Superior temporal gyrus (tissue), 1 donor: ENCODE measurements at regions not wholly inside any gene's neighbourhood (a gene's known extent, or its start where the extent isn't known, plus 50 kb on each side); places are given as distances from the start of the nearest gene placed in this dataset.

ENCODE experiments used
- DNase-seq: peaks from one replicate; pipeline ENCODE4 v3.0.0-alpha.2; 2016; ENCODE audit errors: extremely low spot score

GRCh38 chr11:45554230-45554967 lies 111.0 kb downstream of the CHST1 start:
- DNase-seq = no peak

DNA sequence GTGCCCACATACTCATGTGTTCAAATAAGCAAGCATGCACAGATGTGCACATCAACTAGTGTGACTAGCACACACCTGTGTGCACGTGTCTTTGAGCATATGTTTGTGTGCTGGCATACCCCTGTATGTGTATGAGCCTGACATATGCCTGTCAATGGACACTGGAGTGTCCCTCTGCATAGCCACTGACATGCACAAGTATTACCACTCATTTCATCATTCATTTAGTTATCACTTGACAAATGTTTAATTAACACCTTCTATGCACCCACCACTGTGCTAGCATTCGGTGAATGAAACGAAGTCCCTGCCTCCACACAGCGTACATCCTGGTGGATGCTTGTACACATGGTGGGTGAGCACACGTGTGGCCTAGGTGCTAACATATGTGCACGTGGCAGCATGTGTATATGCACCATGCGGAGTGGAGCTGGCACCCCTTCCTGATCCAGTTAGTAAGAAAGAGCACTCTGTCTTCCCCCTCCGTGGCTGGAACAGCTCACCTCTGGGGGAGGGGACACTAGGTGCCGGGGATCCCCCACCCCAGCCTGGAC lies 112.0 kb downstream of the CHST1 start:
- DNase-seq = no peak

GRCh38 chr11:45551191-45551713 lies 114.2 kb downstream of the CHST1 start:
- no peak for DNase-seq

DNA sequence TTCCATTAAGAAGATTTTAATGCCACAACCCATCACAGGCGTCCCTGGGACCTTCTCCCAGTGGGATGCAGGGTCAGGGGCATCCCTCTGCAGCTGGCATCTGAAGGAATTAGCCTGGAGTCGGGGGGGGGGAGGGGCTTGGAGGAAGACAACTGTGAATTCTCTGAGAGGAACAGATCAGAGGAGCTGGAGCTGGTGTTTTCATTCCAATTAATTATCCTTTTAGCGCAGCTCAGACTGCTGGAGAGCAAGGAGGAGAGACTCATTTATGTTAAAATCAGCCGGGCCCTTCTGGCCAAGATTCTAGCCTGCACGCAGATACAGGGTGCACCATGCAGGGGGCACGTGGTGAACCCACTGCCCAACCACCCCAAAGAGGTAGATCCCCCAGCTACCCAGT lies 116.2 kb downstream of the CHST1 start:
- DNase-seq = no peak

DNA sequence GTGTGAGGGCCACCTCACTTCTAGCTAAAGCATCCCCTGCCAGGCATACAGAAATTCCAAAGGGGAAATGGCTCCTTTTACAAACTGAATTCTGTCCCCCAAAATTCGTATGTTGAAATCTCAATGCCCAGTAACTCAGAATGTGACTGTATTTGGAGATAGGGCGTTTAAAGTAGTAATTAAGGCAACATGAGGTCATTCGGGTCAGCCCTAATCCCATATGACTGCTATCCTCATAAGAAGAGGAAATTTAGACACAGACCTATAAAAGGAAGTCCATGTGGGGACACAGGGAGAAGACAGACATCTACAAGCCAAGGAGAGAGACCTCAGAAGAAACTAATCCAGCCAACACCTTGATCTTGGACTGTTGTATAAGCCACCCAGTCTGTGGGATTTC lies 119.1 kb downstream of the CHST1 start:
- DNase-seq = no peak

- no peak for DNase-seq
Measured at GRCh38 chr11:45544826-45545225, 120.6 kb downstream of the CHST1 start.

- no peak for DNase-seq
Measured at GRCh38 chr11:45543808-45544422, 121.5 kb downstream of the CHST1 start.

DNA sequence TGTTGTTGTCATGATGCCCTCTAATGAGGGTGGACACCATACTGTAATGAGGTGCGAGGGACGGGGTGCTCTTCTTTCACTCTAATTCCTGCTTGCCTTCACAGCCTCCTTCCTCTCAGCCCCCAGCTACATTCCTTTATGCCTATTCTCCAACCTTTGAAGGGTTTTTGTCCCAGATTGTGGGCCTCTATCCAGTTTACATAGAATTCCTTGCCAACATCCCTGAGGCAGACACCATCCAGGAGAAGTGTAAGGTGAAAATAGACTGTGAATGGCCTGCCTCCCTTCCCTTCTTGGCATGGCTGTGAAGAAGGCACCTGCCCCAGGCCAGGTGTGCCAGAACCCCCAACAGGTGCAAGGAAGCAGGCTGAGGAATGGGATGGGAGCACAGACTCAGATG lies 122.3 kb downstream of the CHST1 start:
- DNase-seq = peak; percentile 38

DNA sequence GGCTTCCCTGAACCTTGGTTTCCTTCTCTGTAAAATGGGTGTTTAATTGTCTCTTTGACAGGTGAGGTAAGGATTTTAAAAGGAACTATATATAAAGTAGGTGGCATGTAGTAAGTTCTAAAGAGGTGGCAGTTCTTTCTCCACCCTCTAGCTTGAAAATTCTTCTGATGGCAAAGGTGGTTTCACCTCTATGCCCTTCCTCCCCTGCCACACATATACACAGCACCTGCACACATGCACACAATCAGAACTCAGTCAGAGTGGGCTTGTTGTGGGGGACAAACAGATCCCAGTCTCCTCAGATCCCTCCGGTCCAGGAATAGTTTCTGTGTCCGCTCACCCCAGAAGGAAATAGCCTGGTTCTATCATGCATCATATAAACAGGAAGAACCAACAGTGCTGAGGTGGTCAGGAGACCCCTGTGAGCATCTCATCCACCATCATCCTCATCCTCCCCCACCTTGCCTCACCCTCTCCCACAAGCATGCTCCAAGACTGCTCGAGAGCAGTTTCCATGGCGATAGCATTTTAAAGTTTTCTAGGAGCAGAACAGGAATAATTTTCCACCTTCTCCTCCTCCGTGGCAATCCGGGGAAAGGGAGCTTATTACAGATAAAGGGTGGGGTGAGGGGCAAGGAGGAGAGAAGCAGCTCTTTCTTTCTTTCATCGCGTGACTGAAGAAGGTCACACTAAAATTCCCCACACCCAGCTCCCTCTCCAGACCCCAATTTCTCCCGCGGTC lies 123.6 kb downstream of the CHST1 start:
- peak; percentile 38 for DNase-seq

- no peak for DNase-seq
Measured at GRCh38 chr11:45538939-45539338, 126.5 kb downstream of the CHST1 start.

GRCh38 chr11:45538363-45538762 lies 127.1 kb downstream of the CHST1 start:
- peak; percentile 68 for DNase-seq

DNA sequence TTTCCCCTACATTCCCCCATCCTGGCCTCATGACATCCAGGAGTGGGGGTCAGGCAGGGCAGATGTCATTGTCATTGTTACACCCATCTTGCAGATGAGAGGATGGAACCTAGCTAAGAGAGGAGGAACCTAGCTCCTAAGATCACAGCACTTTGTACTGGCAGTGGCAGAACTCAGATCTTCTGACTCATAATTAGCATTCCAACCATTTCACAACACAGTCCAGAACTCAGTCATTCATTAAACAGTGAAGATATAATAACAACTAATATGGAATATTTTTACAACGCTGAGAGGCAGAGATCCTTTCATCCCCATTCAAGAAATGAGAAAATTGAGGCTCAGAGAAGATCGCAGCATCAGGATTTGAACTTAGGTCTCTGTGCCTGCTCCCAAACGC lies 127.8 kb downstream of the CHST1 start:
- peak; percentile 16 for DNase-seq

GRCh38 chr11:45535033-45535432 lies 130.4 kb downstream of the CHST1 start:
- no peak for DNase-seq

DNA sequence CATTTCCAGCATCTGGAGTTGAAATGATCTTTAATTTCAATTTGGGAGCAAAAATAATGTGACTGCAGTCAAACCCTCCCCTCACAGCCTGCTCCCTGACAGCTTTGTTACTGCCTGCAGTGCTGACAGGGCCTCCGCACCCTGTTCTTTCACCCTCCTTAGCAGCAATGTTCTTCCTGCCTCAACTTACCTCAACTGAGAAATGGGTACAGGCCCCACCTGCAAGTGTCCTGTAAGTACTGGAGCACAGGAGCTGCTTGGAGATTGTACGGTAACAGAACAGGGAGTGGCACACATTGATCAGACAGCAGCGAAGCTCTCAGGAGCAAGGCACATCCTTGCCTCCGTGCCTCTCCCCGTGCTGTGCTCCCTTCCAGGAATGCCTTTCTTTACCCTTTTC lies 131.3 kb downstream of the CHST1 start:
- DNase-seq = no peak

DNA sequence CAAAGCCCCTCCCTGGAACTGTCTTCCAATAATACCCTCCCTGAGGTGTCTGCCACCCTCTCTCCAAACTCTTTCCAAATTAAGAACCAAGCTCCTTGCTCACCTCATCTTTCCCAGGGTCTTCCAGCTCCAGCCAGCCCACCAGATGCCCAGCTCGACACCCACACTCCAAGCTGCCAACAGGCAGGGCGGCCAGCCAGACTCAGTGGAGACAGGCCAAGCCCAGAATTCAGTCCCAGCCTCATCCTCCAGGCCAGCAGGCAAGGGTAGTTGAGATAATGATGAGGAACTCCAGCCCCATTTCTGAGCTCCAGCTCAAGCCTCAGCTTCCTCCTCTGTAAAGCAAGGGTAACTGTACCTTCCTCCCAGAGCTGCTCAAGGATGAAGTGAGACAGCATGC lies 132.9 kb downstream of the CHST1 start:
- no peak for DNase-seq

DNA sequence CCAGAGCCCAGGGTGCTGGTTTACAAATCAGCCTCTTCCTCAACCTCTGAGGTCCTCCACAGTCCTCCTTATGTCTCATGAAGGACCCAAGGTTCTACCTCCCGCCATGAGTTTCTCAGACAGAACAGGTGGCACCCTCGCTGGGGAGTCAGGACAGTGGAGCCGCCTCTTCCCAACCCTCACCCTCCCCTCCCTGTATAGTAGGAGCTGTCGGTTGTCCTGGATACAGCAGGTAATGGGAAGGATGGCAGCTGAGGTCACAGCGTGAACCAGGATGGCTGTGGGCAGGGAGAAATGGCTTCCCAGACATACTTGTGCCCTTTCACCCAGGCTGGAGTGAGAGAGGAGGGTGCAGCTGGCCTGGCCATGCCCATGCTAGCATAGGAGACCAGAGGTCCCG lies 134.6 kb downstream of the CHST1 start:
- DNase-seq = no peak

DNA sequence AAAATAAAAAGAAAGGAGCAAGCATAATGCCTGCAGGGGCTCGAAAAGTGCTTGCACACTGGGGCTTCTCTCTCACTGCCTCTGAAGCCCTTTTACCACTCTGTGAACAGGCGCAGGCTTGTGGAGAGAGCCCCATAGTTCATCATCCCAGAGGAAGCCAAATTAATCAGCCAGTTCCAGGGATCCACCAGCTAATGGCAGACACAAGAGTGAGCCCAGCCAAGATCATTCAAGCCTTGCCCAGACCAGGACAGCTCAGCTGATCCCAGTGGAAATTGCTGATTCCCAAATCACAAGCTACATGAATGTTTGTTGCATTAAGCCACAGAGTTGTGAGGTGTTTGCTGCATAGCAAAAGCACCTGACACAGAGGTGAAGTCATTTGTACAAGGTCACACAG lies 135.3 kb downstream of the CHST1 start:
- no peak for DNase-seq

DNA sequence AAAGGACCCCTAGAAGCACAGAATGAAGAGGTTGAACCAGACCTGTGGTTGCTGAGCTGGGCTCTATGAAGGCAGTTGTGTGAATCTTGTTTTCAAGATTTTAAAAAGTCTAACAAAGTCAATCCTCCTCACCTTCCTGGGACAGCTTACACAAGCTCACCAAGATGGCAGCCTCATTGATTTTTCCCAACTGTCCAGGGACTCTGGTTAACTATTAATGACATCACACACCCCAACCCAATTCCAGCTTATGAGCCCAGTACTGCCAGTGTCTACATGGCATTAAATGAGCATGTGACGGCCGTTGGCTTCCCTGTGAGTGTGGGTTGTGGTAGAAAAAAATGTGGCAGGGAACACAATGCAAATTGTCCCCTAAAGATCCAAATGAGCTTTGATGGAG lies 137.0 kb downstream of the CHST1 start:
- DNase-seq = no peak

DNA sequence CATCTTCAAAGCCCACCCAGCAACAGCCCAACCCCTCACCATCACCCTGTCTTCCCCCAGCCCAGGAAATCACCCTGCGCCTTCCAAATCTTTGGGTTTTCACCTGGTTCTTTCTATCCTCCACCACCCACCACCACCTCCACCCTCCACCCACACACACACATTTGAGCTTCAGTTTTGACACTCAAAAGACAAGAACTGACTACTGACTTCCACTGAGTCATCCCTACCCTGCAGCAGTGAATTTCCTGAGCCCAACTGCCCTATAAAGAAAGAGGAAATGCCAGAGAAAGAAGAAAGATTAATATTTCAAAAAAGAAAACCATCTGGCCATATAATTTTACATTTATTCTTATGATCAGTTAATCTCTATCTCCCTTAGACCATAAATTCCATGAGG lies 137.5 kb downstream of the CHST1 start:
- DNase-seq = no peak

DNA sequence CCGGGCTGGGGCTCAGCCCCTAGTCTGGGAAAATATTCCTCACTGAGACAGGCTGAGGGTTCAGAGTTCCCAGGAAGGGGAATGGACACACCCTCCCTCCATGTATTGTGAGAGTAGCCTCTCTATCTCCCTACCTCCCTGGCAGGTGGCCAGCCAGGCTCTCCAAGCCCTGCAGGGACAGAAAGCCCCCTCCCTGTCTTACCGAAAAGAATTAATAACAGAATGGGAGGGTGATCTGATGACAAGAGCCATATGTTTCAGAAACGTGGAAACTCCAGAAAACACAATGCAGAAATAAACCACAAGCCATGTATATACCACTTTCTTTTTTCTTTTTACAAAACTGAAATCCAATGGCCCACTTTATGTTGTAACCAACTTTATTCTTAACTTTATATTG lies 140.0 kb downstream of the CHST1 start:
- no peak for DNase-seq

GRCh38 chr11:45523760-45524159 lies 141.7 kb downstream of the CHST1 start:
- no peak for DNase-seq

DNA sequence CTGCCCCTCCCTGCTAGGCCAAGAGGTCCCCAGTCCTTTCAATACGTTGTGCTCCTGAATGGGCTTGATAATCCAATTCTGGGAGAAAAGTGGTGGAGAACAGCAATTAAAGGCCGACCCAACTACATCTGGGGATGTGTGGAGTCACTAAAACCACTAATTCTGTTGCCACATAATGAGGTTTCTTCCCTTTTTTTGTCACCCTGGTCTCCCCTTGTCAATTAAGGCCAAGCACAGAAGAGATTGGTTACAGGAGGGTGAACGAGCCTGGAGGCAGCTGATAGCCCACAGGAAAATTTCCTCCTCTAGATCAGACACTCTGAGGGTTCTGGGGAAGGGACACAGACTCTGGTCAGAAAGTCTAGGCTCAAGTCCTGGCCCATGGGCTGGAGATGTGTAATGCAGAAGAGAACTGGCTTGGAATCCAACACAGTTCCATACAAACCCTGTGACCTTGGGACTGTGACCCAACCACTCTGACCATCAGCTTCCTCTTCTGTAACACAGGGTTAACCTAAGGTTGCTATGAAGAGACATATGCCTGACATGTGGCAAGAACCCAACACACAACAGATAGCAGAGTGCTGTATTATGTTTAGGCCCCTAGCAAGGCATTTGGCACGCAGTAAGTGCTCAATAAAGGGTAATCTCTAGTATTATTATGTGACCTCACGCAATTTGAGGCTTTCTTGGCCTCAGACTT lies 146.4 kb downstream of the CHST1 start:
- no peak for DNase-seq
